GM12878 (cell line): ENCODE measurements at regions not wholly inside any gene's neighbourhood (a gene's known extent, or its start where the extent isn't known, plus 50 kb on each side); places are given as distances from the start of the nearest gene placed in this dataset.

ENCODE experiments used
- ATAC-seq: fragments of 200-7000 bp; cut with Tn5 transposase; 3 replicates; pipeline ENCODE4 v1.9.1; 2020; ENCODE audit warnings: mild to moderate bottlenecking, moderate library complexity
- BruUV-seq: library from RNA; stranded (reverse); fragments of 400-500 nt; replicated peaks from 2 replicates; lab custom pipeline; 2021; lab: Mats Ljungman, UMichigan
- CTCF ChIA-PET: fragments of 300-600 bp; sonication (Branson Sonifier 250); formaldehyde crosslinking; extraction: SDS; loops from one replicate; lab custom pipeline; 2021; ENCODE audit warnings: inconsistent platforms; lab: Yijun Ruan, JAX
- POLR2A ChIA-PET: fragments of 350-600 bp; formaldehyde crosslinking; extraction: SDS; loops from one replicate; lab custom pipeline; 2021; ENCODE audit warnings: inconsistent platforms; lab: Charles Lee
- RAD21 ChIA-PET: fragments of 300-600 bp; sonication (Branson Sonifier 250); formaldehyde crosslinking; loops from one replicate; lab custom pipeline; 2023; ENCODE audit warnings: antibody characterized with exemption; ENCODE audit not compliant: unreplicated experiment; lab: Charles Lee
- SMC1A ChIA-PET: fragments of 300-600 bp; sonication (Branson Sonifier 250); formaldehyde crosslinking; loops from one replicate; lab custom pipeline; 2023; ENCODE audit not compliant: unreplicated experiment, uncharacterized antibody; lab: Charles Lee
- DNase-seq: peaks from one replicate; pipeline ENCODE4 v3.0.0-alpha.2; 2011; ENCODE audit warnings: low read depth, low spot score
- FAIRE-seq: peaks from 3 replicates; lab custom pipeline; 2011; peaks lifted over from hg19 to GRCh38; lab: Jason Lieb, UNC
- H2AFZ ChIP-seq: 2 replicates; pipeline ENCODE4 v1.6.0; 2011; ENCODE audit warnings: low read depth, low read length, control low read depth; ENCODE audit not compliant: control insufficient read depth
- H3K27ac ChIP-seq: 2 replicates; pipeline ENCODE4 v1.5.1; 2011; ENCODE audit warnings: control low read depth; ENCODE audit not compliant: control insufficient read depth, insufficient read depth
- H3K27me3 ChIP-seq, 2 experiments: replicated peaks in 1 of 2; 2 replicates each; pipeline versions ENCODE4 v1.6.0 to v1.6.1; 2011; ENCODE audit warnings: low read length in 1 of 2; ENCODE audit not compliant: control insufficient read depth in 2 of 2, insufficient read depth in 2 of 2
- H3K36me3 ChIP-seq, 2 experiments: 2 replicates each; pipeline ENCODE4 v1.5.1; 2011; ENCODE audit warnings: low read length in 1 of 2; ENCODE audit not compliant: control insufficient read depth in 2 of 2, insufficient read depth in 2 of 2
- H3K4me1 ChIP-seq: 2 replicates; pipeline ENCODE4 v1.6.1; 2011; ENCODE audit warnings: mild to moderate bottlenecking, low read length, moderate library complexity, mixed read lengths; ENCODE audit not compliant: control insufficient read depth, insufficient read depth
- H3K4me2 ChIP-seq: 2 replicates; pipeline ENCODE4 v1.6.0; 2011; ENCODE audit warnings: control low read depth; ENCODE audit not compliant: control insufficient read depth, insufficient read depth
- H3K4me3 ChIP-seq: fragments of 200-600 bp; sonication (generic); 2 replicates; pipeline ENCODE4 v1.5.1; 2016
- H3K79me2 ChIP-seq: 2 replicates; pipeline ENCODE4 v1.6.0; 2011; ENCODE audit warnings: low read length; ENCODE audit not compliant: control insufficient read depth, insufficient read depth
- H3K9ac ChIP-seq: 2 replicates; pipeline ENCODE4 v1.8.0; 2011; ENCODE audit warnings: low read length, control low read depth, mixed read lengths; ENCODE audit not compliant: control insufficient read depth, insufficient read depth
- H3K9me3 ChIP-seq: replicated peaks from 3 replicates; pipeline ENCODE4 v1.5.1; 2011; ENCODE audit warnings: mild to moderate bottlenecking, low read length; ENCODE audit not compliant: control insufficient read depth, insufficient read depth
- H4K20me1 ChIP-seq: 2 replicates; pipeline ENCODE4 v1.6.0; 2011; ENCODE audit not compliant: control insufficient read depth, insufficient read depth
- EP300 ChIP-seq, 2 experiments: fragments of 150-350 bp in 1 of 2; IDR thresholded peaks; 2 replicates each; pipeline ENCODE4 v1.6.1; 2011 to 2012; ENCODE audit warnings: low read depth in 2 of 2, low read length in 2 of 2, borderline replicate concordance in 1 of 2, improper control_type of control experiment in 1 of 2, inconsistent platforms in 1 of 2; ENCODE audit not compliant: control insufficient read depth in 1 of 2
- FOXM1 ChIP-seq: IDR thresholded peaks from 2 replicates; pipeline ENCODE4 v1.6.1; 2012; ENCODE audit warnings: low read depth, mild to moderate bottlenecking, inconsistent platforms, low read length, moderate library complexity
- GATAD2B ChIP-seq: fragments of 450-650 bp; conservative IDR thresholded peaks from 2 replicates; pipeline ENCODE4 v1.6.1; 2017; ENCODE audit warnings: low read depth, mild to moderate bottlenecking, moderate library complexity
- KLF5 ChIP-seq: fragments of 450-650 bp; IDR thresholded peaks from 2 replicates; pipeline ENCODE4 v1.6.1; 2014; ENCODE audit warnings: mild to moderate bottlenecking; ENCODE audit not compliant: partially characterized antibody
- NFIC ChIP-seq: IDR thresholded peaks from 2 replicates; pipeline ENCODE4 v1.6.1; 2012; ENCODE audit warnings: low read depth, mild to moderate bottlenecking, inconsistent platforms, low read length, moderate library complexity
- NFXL1 ChIP-seq: fragments of 450-650 bp; IDR thresholded peaks from 2 replicates; pipeline ENCODE4 v1.6.1; 2017; ENCODE audit warnings: antibody characterized with exemption, mild to moderate bottlenecking, borderline replicate concordance
- PAX5 ChIP-seq: IDR thresholded peaks from 2 replicates; pipeline ENCODE4 v1.6.1; 2011; ENCODE audit warnings: low read depth, low read length, borderline replicate concordance
- RCOR1 ChIP-seq: conservative IDR thresholded peaks from 2 replicates; pipeline ENCODE4 v1.6.1; 2012; ENCODE audit warnings: low read depth, low read length, improper control_type of control experiment
- SRF ChIP-seq, 2 experiments: IDR thresholded peaks; 2 replicates each; pipeline ENCODE4 v1.6.1; 2011; ENCODE audit warnings: low read depth in 2 of 2, low read length in 2 of 2, mild to moderate bottlenecking in 1 of 2, moderate library complexity in 1 of 2
- WRNIP1 ChIP-seq: IDR thresholded peaks from 2 replicates; pipeline ENCODE4 v1.6.1; 2011; ENCODE audit warnings: low read depth, low read length, improper control_type of control experiment, borderline replicate concordance
- WGBS: methylation state at CpG from one replicate; pipeline ENCODE4 v1.1.6; 2016; ENCODE audit warnings: low lambda C conversion rate; ENCODE audit not compliant: insufficient replicate concordance, insufficient coverage; ENCODE audit errors: missing lambda C conversion rate; 5-methylcytosine and 5-hydroxymethylcytosine counted together
- in situ Hi-C: fragments of 300-500 bp; cut with MboI; formaldehyde crosslinking; loops from 9 replicates; pipeline ENCODE4 v1.14.3; 2018; ENCODE audit warnings: mixed read lengths
- intact Hi-C: fragments of 100-400 bp; cut with micrococcal nuclease; formaldehyde crosslinking; loops from one replicate; pipeline ENCODE4 v1.14.2; 2022; ENCODE audit not compliant: unreplicated experiment
- TF ChIP-seq, protein P1 (sequence below), 3 experiments: IDR thresholded peaks in 2 of 3; conservative IDR thresholded peaks in 1 of 3; 2 replicates each; pipeline ENCODE4 v1.5.1; 2011; ENCODE audit warnings: low read depth in 3 of 3, low read length in 3 of 3, mild to moderate bottlenecking in 3 of 3, control low read depth in 2 of 3, moderate library complexity in 2 of 3, inconsistent platforms in 1 of 3, mixed read lengths in 1 of 3; ENCODE audit not compliant: control insufficient read depth in 2 of 3, insufficient read depth in 1 of 3; ENCODE audit errors: extremely low read depth in 1 of 3
- TF ChIP-seq, protein P2 (sequence below): IDR thresholded peaks from 2 replicates; pipeline ENCODE4 v1.6.1; 2012; ENCODE audit warnings: low read depth, low read length, improper control_type of control experiment
- TF ChIP-seq, protein P3 (sequence below): fragments of 450-650 bp; formaldehyde crosslinking; IDR thresholded peaks from 2 replicates; pipeline ENCODE4 v1.4.0; 2020; ENCODE audit warnings: mild to moderate bottlenecking, moderate library complexity
- TF ChIP-seq, protein P4 (sequence below): fragments of 450-650 bp; IDR thresholded peaks from 2 replicates; pipeline ENCODE4 v1.6.1; 2017; ENCODE audit warnings: borderline replicate concordance

DNA sequence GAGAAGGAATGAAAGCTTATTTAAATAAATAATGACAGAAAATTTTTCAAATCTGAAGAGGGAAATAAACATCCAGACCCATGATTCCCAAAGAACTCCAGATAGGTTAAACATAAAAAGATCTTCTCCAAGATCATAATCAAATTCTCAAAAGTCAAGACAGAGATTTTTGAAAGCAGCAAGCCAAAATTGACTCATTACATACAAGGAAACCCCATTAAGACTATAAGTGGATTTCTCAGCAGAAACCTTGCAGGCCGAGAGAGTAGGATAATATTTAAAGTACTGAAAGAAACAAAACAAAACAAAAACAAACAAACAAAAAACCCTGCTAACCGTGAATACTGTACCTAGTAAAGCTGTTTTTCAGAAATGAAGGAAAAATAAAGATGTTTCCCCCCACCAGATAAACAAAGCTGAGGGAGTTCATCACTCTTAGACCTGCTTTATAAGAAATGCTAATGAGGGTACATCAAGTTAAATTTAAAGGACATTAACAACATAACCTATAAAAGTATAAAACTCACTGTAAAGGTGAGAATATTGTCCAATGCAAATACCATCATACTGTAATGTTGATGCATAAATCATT lies 412.2 kb downstream of the INSC start:
- H3K4me2 ChIP-seq = no peak overlapping the region
- ATAC-seq (no peak), DNase-seq (no peak), FAIRE-seq (no peak)
- H2AFZ ChIP-seq = no peak overlapping the region
- BruUV-seq = no TSS peak
- no peaks in the 10 kb centered on the region for H4K20me1 ChIP-seq
- no peak overlapping the region for H3K9ac ChIP-seq
- no peak overlapping the region for H3K4me3 ChIP-seq
- peaks cover 1% of the 10 kb centered on the region; the same call in 2 of the 3 replicates for H3K9me3 ChIP-seq
- H3K36me3 ChIP-seq = no peaks in the 10 kb centered on the region
- RAD21 ChIA-PET = no interaction called here
- intact Hi-C loops = no loop called here
- no peak overlapping the region for H3K27ac ChIP-seq
- in situ Hi-C loops = no loop called here
- SMC1A ChIA-PET = no interaction called here
- 13% methylated on average over 2 of the region's 2 CpGs for WGBS
- H3K4me1 ChIP-seq = no peaks in the 10 kb centered on the region
- H3K27me3 ChIP-seq = no peaks in the 10 kb centered on the region
- no peaks in the 10 kb centered on the region for H3K79me2 ChIP-seq
- CTCF ChIA-PET = no interaction called here
- POLR2A ChIA-PET = no interaction called here
- no peak for TF ChIP-seq SRF (IDR thresholded peaks at IDR 0.05; ENCODE audit: low read depth in 2 of 2, low read length in 2 of 2)
- no peak for TF ChIP-seq RCOR1
- no peak for TF ChIP-seq KLF5
- no peak for TF ChIP-seq NFXL1
- no peak for TF ChIP-seq GATAD2B
- TF ChIP-seq, protein P1, sequence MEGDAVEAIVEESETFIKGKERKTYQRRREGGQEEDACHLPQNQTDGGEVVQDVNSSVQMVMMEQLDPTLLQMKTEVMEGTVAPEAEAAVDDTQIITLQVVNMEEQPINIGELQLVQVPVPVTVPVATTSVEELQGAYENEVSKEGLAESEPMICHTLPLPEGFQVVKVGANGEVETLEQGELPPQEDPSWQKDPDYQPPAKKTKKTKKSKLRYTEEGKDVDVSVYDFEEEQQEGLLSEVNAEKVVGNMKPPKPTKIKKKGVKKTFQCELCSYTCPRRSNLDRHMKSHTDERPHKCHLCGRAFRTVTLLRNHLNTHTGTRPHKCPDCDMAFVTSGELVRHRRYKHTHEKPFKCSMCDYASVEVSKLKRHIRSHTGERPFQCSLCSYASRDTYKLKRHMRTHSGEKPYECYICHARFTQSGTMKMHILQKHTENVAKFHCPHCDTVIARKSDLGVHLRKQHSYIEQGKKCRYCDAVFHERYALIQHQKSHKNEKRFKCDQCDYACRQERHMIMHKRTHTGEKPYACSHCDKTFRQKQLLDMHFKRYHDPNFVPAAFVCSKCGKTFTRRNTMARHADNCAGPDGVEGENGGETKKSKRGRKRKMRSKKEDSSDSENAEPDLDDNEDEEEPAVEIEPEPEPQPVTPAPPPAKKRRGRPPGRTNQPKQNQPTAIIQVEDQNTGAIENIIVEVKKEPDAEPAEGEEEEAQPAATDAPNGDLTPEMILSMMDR (IDR thresholded peaks at IDR 0.05 in 2 of 3, conservative IDR thresholded peaks at IDR 0.05 in 1 of 3; ENCODE audit: control insufficient read depth in 2 of 3, extremely low read depth in 1 of 3, insufficient read depth in 1 of 3, low read depth in 3 of 3, low read length in 3 of 3) = no peak
- no peak for TF ChIP-seq FOXM1
- TF ChIP-seq PAX5 = no peak
- TF ChIP-seq EP300 (IDR thresholded peaks at IDR 0.05; ENCODE audit: borderline replicate concordance in 1 of 2, control insufficient read depth in 1 of 2, low read depth in 2 of 2, low read length in 2 of 2) = no peak
- no peak for TF ChIP-seq NFIC
- TF ChIP-seq, protein P2, sequence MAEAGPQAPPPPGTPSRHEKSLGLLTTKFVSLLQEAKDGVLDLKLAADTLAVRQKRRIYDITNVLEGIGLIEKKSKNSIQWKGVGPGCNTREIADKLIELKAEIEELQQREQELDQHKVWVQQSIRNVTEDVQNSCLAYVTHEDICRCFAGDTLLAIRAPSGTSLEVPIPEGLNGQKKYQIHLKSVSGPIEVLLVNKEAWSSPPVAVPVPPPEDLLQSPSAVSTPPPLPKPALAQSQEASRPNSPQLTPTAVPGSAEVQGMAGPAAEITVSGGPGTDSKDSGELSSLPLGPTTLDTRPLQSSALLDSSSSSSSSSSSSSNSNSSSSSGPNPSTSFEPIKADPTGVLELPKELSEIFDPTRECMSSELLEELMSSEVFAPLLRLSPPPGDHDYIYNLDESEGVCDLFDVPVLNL = no peak
- TF ChIP-seq WRNIP1 = no peak
- TF ChIP-seq, protein P3, sequence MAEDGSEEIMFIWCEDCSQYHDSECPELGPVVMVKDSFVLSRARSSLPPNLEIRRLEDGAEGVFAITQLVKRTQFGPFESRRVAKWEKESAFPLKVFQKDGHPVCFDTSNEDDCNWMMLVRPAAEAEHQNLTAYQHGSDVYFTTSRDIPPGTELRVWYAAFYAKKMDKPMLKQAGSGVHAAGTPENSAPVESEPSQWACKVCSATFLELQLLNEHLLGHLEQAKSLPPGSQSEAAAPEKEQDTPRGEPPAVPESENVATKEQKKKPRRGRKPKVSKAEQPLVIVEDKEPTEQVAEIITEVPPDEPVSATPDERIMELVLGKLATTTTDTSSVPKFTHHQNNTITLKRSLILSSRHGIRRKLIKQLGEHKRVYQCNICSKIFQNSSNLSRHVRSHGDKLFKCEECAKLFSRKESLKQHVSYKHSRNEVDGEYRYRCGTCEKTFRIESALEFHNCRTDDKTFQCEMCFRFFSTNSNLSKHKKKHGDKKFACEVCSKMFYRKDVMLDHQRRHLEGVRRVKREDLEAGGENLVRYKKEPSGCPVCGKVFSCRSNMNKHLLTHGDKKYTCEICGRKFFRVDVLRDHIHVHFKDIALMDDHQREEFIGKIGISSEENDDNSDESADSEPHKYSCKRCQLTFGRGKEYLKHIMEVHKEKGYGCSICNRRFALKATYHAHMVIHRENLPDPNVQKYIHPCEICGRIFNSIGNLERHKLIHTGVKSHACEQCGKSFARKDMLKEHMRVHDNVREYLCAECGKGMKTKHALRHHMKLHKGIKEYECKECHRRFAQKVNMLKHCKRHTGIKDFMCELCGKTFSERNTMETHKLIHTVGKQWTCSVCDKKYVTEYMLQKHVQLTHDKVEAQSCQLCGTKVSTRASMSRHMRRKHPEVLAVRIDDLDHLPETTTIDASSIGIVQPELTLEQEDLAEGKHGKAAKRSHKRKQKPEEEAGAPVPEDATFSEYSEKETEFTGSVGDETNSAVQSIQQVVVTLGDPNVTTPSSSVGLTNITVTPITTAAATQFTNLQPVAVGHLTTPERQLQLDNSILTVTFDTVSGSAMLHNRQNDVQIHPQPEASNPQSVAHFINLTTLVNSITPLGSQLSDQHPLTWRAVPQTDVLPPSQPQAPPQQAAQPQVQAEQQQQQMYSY = no peak
- TF ChIP-seq, protein P4, sequence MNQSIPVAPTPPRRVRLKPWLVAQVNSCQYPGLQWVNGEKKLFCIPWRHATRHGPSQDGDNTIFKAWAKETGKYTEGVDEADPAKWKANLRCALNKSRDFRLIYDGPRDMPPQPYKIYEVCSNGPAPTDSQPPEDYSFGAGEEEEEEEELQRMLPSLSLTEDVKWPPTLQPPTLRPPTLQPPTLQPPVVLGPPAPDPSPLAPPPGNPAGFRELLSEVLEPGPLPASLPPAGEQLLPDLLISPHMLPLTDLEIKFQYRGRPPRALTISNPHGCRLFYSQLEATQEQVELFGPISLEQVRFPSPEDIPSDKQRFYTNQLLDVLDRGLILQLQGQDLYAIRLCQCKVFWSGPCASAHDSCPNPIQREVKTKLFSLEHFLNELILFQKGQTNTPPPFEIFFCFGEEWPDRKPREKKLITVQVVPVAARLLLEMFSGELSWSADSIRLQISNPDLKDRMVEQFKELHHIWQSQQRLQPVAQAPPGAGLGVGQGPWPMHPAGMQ = no peak
